Neuron (in vitro differentiated cells): ENCODE measurements at regions not wholly inside any gene's neighbourhood (a gene's known extent, or its start where the extent isn't known, plus 50 kb on each side); places are given as distances from the start of the nearest gene placed in this dataset.

Experiments
- H2AFZ ChIP-seq: one replicate; pipeline ENCODE4 v1.6.1; 2013; ENCODE audit warnings: low read depth, mild to moderate bottlenecking, inconsistent platforms, low read length, moderate library complexity
- H3K27me3 ChIP-seq: one replicate; pipeline ENCODE4 v1.6.1; 2013; ENCODE audit warnings: low read length; ENCODE audit not compliant: insufficient read depth
- H3K36me3 ChIP-seq: one replicate; pipeline ENCODE4 v1.6.1; 2013; ENCODE audit warnings: low read length; ENCODE audit not compliant: insufficient read depth
- H3K4me1 ChIP-seq: one replicate; pipeline ENCODE4 v1.6.1; 2013; ENCODE audit warnings: low read length; ENCODE audit not compliant: insufficient read depth
- H3K4me3 ChIP-seq: 2 replicates; pipeline ENCODE4 v1.5.1; 2013; ENCODE audit warnings: mild to moderate bottlenecking, low read length, moderate library complexity
- H3K9me3 ChIP-seq: one replicate; pipeline ENCODE4 v1.6.1; 2013; ENCODE audit warnings: low read length

DNA sequence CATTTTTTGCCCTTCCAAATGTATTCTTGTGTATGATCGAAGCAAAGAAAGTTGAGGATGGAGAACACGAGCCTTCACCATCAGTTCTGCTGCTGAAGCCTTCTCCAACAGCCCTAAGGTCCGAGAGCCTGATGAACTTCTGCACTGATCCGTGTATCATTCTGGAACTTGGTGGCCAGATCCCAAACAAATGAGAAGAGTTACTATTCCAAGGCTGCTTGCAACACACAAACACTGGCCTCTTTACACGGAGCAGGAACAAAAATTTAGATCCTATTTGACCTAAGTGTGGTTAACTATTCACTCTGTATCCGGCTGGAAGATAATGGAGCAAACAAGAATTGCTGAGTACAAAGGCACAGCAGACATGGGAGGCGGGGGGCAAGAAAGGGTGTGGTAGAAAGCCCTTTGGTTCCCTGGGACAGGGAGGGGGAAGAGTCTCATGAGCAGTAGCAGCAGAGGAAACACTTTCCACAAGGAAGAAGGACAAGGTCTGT is 282.9 kb downstream of the SOX9 start:
- Histone ChIP-seq H3K9me3 (no peaks in the 10 kb centered on the region), H2AFZ (no peak overlapping the region), H3K4me3 (no peak overlapping the region), H3K4me1 (peaks cover 13% of the 10 kb centered on the region), H3K36me3 (no peaks in the 10 kb centered on the region), H3K27me3 (no peaks in the 10 kb centered on the region)

DNA sequence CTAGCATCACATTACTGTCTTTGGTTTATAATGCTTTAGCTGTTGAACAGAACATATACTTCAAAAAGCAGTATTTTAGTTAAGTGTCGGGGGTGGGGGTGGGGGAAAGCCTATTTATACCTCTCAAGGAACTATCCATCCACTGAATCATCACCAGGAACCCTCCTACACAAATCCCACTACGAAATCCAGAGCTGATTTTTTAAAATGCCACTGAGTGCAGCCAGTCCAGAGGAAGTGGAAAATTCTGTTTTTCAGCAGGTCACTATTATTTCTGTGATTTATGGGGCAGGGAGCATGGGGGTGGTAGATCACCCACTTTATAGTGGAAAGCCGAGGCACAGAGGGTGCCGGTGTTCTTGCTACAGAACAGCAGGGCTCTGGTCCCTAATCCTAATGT is 284.1 kb downstream of the SOX9 start:
- H3K4me3 ChIP-seq = no peak overlapping the region
- no peaks in the 10 kb centered on the region for H3K27me3 ChIP-seq
- no peak overlapping the region for H2AFZ ChIP-seq
- H3K36me3 ChIP-seq = no peaks in the 10 kb centered on the region
- H3K9me3 ChIP-seq = no peaks in the 10 kb centered on the region
- H3K4me1 ChIP-seq = peaks cover 13% of the 10 kb centered on the region

DNA sequence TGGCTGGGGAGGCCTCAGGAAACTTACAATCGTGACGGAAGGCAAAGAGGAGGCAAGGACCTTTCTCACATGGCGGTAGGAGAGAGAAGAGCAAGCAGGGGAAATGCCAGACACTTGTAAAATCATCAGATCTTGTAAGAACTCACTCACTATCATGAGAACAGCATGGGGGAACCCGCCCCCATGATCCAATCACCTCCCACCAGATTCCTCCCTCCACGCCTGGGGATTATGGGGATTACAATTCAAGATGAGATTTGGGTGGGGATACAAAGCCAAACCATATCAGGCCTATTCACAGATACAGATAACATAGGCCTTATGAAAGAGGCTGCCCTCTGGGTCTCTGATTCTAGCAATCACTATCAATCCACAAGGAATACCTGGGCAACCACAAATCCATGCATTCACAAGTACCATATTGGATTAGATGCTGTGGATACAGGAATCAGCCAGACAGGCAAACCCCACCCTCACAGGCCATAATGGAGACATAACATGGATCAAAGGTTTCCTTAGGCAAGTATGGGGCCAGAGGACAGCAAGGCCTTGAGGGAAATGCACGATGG is 284.9 kb downstream of the SOX9 start:
- Histone ChIP-seq H3K27me3 (no peaks in the 10 kb centered on the region), H3K36me3 (no peaks in the 10 kb centered on the region), H3K4me1 (peaks cover 13% of the 10 kb centered on the region), H3K9me3 (no peaks in the 10 kb centered on the region), H2AFZ (no peak overlapping the region), H3K4me3 (no peak overlapping the region)

DNA sequence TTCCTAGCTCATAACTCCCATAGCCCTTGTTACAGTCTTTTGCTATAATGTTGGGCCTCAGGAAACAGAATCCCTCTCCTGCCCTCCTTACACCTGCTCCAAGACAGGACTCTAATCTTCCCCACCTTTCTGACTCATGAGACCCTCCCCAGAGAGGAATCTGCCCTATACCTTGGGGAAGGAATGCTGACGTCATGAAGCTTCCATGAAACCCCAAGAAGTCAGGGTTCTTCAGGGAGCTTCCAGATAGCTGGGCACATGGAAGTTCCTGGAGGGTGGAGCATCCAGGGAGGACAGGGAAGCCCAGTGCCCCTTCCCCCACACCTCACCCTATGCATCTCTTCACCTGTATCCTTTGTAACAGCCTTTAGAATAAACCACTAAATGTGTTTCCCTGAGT is 285.7 kb downstream of the SOX9 start:
- Histone ChIP-seq H3K27me3 (no peaks in the 10 kb centered on the region), H3K36me3 (no peaks in the 10 kb centered on the region), H3K4me3 (no peak overlapping the region), H3K4me1 (peaks cover 13% of the 10 kb centered on the region), H3K9me3 (no peaks in the 10 kb centered on the region), H2AFZ (no peak overlapping the region)

DNA sequence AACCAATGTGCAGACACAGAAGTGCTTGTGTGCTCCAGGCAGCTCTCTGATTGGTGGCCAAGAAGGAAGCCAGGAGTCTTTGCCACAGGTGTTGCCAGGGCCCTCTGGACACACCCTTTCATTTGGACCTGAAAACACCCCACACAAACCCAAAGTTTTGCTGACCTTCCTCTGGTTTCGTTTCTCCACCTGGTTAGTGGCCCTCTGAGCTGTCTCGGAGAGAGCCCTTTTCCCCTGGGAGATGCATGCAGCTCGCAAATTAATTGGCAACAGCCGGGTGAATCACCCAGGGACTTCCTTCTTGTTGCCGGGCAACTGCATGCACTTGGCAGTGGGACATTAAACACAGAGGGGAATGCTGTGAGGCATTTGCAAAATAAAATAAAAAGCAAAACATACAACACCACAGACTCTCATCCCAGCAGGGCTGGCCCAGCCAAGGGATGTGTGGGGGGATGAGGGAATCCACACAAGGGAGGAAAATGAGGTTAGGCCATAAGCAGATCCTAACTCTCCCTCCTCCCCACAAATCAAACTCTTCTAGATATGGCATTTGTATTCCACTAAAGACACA is 286.6 kb downstream of the SOX9 start:
- Histone ChIP-seq H3K27me3 (no peaks in the 10 kb centered on the region), H3K4me3 (no peak overlapping the region), H3K4me1 (peaks cover 13% of the 10 kb centered on the region), H2AFZ (no peak overlapping the region), H3K36me3 (no peaks in the 10 kb centered on the region), H3K9me3 (no peaks in the 10 kb centered on the region)

DNA sequence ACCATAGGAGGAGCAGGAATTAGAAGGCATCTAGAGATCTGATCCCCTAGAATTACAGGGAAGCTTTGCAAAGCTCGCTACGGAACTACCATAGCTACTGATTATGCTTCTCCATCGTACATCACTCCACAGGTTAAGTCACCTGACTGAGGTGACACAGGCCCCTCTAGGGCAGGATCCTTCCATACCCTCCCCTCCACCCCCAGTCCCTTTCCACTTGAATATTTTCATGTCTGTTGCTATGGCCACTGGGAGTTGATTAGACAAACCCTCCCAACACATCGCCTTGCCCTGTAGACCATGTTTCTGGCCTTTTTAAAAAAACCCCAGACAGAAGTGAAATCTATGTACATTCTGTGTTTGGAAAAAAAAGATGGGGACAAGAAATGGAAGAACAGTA is 287.1 kb downstream of the SOX9 start:
- no peak overlapping the region for H3K4me3 ChIP-seq
- peaks cover 13% of the 10 kb centered on the region for H3K4me1 ChIP-seq
- no peaks in the 10 kb centered on the region for H3K27me3 ChIP-seq
- no peaks in the 10 kb centered on the region for H3K9me3 ChIP-seq
- H2AFZ ChIP-seq = no peak overlapping the region
- no peaks in the 10 kb centered on the region for H3K36me3 ChIP-seq

DNA sequence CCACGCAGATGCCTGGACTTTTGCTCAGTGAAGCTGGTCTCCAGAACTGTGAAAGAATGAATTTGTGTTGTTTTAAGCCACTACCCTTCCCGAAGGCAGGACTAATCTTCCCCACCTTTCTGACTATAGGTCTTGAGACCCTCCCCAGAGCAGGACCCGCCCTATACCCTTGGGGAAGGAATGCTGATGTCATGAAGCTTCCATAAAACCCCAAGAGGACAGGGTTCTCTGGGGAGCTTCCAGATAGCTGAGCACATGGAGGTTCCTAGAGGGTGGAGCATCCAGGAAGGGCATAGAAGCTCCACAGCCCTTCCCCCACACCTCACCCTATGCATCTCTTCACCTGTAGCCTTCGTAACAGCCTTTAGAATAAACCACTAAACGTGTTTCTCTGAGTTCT is 287.8 kb downstream of the SOX9 start:
- Histone ChIP-seq H3K4me1 (peaks cover 13% of the 10 kb centered on the region), H3K9me3 (no peaks in the 10 kb centered on the region), H3K36me3 (no peaks in the 10 kb centered on the region), H3K27me3 (no peaks in the 10 kb centered on the region), H3K4me3 (no peak overlapping the region), H2AFZ (no peak overlapping the region)

DNA sequence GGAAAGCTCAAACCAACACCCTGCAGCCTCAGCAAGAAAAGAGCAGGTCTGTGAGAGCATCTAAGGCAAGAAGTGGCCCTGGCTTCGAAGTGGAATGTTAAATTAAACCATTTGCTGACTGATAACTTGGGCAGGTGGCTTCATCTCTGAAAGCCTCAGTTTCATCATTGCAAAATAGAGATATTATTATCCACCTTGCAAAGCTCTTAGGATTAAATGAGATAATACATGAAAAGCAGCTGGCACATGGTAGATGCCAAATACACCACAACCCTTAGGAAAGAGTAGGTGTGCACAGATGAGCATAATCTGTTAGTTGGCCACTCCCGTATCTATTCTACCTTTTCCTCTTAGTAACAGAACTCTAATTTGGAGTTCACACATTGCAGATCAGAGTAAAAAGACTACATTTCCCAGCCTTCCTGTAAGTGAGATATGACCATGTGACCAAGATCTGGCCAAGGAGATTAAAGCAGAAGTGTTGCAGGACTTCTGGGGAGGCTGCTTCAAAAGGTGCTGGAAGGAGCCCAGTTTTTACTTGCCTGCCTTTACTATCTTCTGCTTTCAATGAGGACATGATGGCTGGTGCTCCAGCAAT is 288.7 kb downstream of the SOX9 start:
- no peaks in the 10 kb centered on the region for H3K36me3 ChIP-seq
- H3K27me3 ChIP-seq = no peaks in the 10 kb centered on the region
- no peaks in the 10 kb centered on the region for H3K9me3 ChIP-seq

DNA sequence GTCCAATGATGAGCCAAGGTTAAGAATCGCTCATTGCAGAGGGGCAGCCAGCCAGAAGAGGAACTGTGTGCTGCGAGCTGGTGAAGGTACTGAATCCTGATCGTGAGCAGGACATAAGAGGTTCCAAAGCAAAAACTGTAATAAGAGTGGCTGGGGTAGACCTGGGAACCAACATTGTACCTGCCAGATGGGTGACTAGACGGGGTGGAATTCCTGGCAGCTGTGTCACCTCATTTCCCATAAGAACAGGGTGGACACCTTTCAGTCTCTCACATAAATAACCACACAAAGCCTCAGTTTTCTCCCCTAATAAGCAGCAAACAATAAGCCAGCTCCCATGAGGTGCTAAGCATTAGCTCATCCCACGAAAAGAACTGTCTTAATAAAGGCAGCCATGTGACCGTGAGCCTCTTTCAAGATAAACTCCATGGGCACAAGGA is 290.3 kb downstream of the SOX9 start:
- H3K27me3 ChIP-seq = no peaks in the 10 kb centered on the region
- no peaks in the 10 kb centered on the region for H3K9me3 ChIP-seq
- no peak overlapping the region for H3K4me3 ChIP-seq
- no peak overlapping the region for H2AFZ ChIP-seq
- peaks cover 13% of the 10 kb centered on the region for H3K4me1 ChIP-seq
- H3K36me3 ChIP-seq = no peaks in the 10 kb centered on the region

More for the DNA sequence above, 288.7 kb downstream of the SOX9 start:
- H3K4me1 ChIP-seq = peaks cover 13% of the 10 kb centered on the region
- no peak overlapping the region for H3K4me3 ChIP-seq
- no peak overlapping the region for H2AFZ ChIP-seq

DNA sequence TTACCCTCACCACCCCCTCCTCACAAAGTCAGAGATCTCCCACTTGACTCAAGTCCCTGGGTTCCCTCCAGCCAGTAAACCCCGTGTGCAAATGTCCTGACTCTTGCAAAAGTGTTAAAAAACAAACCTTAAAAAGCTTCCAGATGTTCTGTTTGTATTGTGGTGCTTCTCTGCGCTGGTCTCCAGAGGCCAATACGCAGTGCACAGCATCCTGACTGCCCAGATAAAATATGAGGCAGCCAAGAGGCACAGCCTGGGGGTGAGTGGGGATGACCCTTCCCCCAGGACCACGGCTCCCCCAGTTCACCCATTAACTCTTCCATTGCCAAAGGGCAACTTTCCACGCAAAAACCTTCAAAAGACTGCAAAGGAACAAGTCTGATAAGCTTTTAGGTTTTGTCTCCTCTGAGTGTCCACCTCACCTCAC is 291.8 kb downstream of the SOX9 start:
- Histone ChIP-seq H3K27me3 (no peaks in the 10 kb centered on the region), H3K9me3 (no peaks in the 10 kb centered on the region), H3K36me3 (no peaks in the 10 kb centered on the region), H3K4me1 (peaks cover 8% of the 10 kb centered on the region), H2AFZ (no peak overlapping the region), H3K4me3 (no peak overlapping the region)

DNA sequence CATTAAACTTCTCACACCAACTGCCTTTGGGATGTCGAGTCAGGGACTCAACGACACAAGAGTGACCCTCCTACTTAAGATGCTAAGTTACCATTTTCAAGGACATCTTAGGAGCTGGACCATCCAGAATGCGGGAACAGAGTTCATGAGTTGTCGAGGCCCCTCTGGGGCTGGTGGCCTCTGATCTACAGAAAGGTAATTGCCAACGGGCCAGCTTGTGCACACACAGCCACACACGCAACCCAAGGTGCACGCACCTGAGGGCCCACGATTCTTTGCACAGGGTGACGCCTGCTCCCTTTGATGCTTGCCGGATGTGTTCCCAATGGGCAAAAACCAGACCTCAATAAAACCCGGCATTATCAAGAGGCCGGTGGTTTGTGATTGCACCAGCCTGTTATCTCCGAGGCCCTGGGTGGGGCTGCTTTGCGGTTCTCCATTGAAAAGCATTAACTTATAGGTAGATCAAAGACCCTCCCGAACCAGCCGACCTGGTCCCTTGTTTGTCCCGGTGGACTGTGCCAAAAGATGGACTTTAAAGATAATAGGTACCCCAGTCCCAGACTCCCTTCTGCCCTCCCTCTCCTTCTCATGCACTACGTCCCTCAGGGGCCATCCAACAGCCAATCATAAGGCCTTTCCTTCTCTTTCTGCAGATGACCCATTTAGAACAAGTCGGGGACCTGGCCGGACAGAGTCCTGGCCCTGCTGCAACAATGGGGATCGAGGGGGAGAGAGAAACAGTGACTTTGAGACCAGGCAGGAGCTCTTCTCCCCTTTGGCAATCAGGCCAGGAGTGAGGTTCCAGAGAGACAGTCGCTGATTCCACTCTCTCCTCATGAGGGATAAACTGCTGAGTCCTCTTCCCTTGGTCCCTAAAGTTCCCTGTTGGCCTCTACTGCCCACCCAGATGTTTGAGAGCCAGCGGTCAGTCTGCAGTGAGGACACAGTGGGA is 292.5 kb downstream of the SOX9 start:
- Histone ChIP-seq H2AFZ (no peak overlapping the region), H3K4me1 (peaks cover 2% of the 10 kb centered on the region), H3K27me3 (no peaks in the 10 kb centered on the region), H3K4me3 (no peak overlapping the region), H3K36me3 (no peaks in the 10 kb centered on the region), H3K9me3 (peaks cover 3% of the 10 kb centered on the region)

DNA sequence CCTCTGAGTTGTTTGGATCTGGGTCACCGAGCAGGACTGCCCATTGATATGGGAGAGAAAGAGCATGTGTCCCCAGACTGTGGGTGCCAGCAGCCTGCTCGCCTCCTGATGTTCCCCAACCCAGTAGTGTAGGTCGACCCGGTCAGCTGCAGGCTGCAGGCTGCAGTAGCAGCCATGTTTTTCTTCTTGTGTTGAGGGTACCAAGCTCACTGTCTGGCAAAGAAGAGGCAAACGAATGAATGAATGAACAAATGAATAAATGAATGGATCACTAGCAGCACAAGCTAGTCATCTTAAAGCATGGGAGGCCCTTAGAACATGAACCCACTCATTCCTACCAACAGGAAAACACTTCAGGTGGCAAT is 293.2 kb downstream of the SOX9 start:
- no peak overlapping the region for H2AFZ ChIP-seq
- no peak overlapping the region for H3K4me3 ChIP-seq
- H3K4me1 ChIP-seq = no peaks in the 10 kb centered on the region
- H3K27me3 ChIP-seq = no peaks in the 10 kb centered on the region
- H3K9me3 ChIP-seq = peaks cover 4% of the 10 kb centered on the region
- no peaks in the 10 kb centered on the region for H3K36me3 ChIP-seq
